GM12872 (cell line): ENCODE measurements at regions not wholly inside any gene's neighbourhood (a gene's known extent, or its start where the extent isn't known, plus 50 kb on each side); places are given as distances from the start of the nearest gene placed in this dataset.

Source experiments
- TF ChIP-seq, protein P1 (sequence below): IDR thresholded peaks from 3 replicates; pipeline ENCODE4 v1.5.1; 2011; ENCODE audit warnings: low read depth, mild to moderate bottlenecking, low read length, moderate library complexity; ENCODE audit not compliant: insufficient read depth

DNA sequence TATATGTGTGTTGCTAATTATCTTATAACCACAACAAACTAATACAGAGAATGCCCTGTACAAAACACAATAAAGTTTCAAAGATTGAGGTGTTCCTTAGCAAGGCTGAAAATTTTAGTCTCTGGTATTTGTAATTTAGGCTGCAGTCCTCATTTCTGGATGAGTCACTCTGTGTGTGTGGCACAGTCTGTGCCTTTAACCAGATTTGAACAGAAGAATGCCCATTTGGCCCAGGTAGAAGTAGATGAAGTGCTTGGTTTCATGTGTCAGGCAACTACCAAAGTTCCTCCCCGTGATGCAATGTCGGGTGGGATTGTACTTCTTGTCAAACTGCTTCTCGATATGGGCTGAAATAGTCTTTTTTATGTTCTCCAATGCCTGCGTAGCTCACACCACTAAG is 91.6 kb upstream of the H2AZ1 start:
- TF ChIP-seq, protein P1, sequence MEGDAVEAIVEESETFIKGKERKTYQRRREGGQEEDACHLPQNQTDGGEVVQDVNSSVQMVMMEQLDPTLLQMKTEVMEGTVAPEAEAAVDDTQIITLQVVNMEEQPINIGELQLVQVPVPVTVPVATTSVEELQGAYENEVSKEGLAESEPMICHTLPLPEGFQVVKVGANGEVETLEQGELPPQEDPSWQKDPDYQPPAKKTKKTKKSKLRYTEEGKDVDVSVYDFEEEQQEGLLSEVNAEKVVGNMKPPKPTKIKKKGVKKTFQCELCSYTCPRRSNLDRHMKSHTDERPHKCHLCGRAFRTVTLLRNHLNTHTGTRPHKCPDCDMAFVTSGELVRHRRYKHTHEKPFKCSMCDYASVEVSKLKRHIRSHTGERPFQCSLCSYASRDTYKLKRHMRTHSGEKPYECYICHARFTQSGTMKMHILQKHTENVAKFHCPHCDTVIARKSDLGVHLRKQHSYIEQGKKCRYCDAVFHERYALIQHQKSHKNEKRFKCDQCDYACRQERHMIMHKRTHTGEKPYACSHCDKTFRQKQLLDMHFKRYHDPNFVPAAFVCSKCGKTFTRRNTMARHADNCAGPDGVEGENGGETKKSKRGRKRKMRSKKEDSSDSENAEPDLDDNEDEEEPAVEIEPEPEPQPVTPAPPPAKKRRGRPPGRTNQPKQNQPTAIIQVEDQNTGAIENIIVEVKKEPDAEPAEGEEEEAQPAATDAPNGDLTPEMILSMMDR: no peak

DNA sequence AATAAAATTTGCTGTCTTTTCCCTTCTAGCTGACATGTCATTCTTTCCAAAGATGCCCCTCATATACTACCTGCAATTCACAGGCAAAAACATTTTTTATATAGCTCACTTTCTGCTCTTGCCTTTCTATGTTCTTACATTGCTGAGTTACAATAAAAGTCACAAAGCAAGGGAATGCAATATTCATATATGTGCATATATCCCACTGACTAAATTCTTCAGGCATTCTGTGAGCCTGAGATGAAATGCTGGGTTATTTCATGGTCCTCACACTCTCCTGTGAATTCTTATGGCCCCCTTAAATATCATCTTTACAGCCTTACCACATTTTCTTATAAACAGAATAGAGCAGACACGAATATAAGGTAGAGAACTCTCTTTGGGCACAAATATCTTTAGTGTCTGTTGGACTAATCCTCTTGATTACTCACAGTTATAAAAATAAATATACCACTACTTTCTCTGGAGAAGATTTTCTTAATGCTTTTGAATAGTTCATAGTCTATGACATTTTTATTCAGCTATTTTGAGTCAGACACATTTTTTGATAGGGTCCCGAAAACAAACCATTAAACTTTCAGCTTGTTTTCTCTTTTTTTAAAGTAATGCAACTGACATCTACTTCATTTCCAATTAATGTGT is 84.1 kb upstream of the H2AZ1 start:
- TF ChIP-seq, protein P1: no peak

DNA sequence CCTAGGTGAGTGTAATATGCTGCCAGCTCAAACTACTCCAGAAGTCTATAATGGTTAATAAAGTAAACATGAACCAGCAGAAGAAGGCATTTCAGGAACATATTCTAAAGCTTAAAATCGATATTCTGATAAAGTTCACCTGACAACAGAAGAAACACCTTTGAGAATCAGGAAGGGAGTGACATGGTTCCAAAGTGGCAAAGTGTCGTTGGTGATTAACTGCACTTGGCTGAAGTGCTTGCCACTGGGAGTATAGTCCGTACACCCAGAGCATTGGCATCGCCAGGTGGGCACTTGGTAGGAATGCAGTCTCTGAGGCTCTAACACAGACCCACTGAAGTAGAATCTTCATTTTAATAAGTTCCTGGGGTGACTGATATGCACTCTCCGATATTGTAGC is 76.0 kb upstream of the H2AZ1 start:
- TF ChIP-seq, protein P1: no peak

DNA sequence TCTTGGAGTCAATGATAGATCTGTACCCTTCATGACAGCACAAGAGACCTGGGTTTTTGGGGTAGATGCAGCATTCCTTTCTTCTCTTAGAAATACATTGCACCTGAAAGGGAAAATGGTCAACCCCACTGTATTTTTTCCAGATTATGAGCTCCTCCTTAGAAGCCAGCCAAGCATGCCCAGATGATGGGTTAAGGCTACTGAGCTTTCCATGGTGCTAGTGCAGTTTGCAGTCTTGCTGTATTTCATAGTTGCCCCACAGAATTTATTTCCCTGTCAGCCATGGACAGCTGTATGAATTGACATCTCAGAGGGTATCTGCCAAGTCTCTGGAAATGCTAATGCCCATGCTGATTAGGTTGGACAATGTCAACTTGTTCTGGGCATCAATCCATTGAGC is 73.7 kb upstream of the H2AZ1 start:
- TF ChIP-seq, protein P1: no peak

DNA sequence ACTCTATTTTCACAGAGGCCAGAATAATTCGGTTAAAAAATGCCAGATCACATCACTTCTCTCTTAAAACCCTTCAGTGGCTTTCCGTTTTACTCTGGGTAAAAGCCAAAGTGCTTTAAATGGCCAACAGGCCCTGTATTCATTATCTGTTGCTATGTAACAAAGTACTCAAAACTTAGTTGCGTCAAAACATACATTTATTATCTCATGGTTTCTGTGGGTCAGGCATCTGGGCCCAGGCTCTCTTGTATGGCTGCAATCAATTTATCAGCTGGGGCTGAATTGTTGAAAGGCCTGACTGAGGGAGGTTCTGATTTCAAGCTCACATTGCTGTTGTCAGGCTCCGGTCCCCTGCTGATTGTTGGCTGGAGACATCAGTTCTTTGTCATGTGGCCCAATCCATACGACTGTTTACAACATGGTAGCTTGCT is 72.7 kb upstream of the H2AZ1 start:
- TF ChIP-seq, protein P1: no peak

DNA sequence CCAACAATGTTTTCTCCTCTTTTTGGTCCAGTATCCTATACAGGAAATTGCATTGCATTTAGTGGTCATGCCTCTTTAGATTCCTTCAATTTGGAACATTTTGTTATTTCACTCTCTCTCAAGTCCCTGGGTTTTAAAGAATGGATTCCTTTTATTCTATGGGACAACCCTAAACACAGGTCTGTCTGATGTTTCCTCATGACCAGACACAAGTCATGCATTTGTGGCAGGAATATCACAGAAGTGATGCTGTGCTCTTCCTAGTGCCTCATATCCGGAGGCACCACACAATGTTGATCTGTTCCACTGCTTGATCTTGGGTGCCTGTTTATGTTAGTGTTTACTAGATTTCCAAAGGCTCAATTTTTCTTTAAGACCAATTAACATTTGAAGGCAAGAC is 69.7 kb upstream of the H2AZ1 start:
- TF ChIP-seq, protein P1: no peak

DNA sequence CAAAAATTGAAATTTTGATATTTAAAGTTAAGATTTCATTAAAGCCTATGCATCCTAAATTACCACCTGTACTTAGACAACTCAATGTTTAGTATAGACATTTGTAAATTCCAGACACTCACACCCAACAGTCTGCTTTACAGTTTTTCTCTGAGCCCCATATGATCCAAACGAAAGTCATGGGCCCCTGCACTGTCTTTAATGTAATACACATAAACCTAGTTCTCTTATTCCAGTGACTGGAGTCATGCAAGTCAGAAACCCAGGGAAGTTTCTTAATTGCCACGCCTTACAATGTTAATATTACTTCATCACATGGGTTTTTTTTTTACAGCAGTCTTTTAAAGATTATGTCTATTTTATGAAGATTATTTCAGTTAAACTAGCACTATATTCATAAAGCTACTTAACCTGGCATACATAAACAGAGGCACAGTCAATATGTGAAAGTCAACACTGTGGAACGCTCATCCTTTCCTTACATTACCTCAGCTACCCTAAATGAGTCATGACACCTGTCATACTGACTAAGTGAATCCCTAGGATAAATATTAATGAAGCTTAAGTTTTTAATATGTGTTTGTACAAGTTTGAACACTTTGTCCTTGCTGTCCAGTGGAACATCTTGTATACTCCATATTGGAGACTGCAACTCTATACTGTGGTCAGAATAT is 67.7 kb upstream of the H2AZ1 start:
- TF ChIP-seq, protein P1: no peak
